Endothelial cell of umbilical vein (primary cell): ENCODE measurements at regions not wholly inside any gene's neighbourhood (a gene's known extent, or its start where the extent isn't known, plus 50 kb on each side); places are given as distances from the start of the nearest gene placed in this dataset.

ENCODE experiments used
- BruUV-seq: library from RNA; stranded (reverse); fragments of 400-500 nt; replicated peaks from 2 replicates; lab custom pipeline; 2021; lab: Mats Ljungman, UMichigan
- CTCF ChIA-PET: fragments of 300-600, 350-600 bp; sonication (Branson Sonifier 250); formaldehyde crosslinking; loops from one replicate; lab custom pipeline; 2021; ENCODE audit warnings: antibody characterized with exemption, inconsistent platforms; lab: Charles Lee
- POLR2A ChIA-PET: fragments of 300-600, 350-600 bp; sonication (Branson Sonifier 250); formaldehyde crosslinking; loops from one replicate; lab custom pipeline; 2021; ENCODE audit warnings: antibody characterized with exemption, inconsistent platforms; lab: Charles Lee
- DNase-seq: peaks from one replicate; pipeline ENCODE4 v3.0.0-alpha.2; 2011; ENCODE audit warnings: low read depth, low spot score
- FAIRE-seq: peaks from 2 replicates; lab custom pipeline; 2011; peaks lifted over from hg19 to GRCh38; lab: Jason Lieb, UNC
- H2AFZ ChIP-seq: 2 replicates; pipeline ENCODE4 v1.6.0; 2012; ENCODE audit warnings: low read depth, low read length, control low read depth, inconsistent platforms
- H3K27ac ChIP-seq: 2 replicates; pipeline ENCODE4 v1.5.1; 2011; ENCODE audit warnings: low read depth, mild to moderate bottlenecking, control low read depth, low read length, moderate library complexity; ENCODE audit not compliant: insufficient read depth
- H3K27me3 ChIP-seq, 2 experiments: 2 replicates each; pipeline versions ENCODE4 v1.6.0 to v1.6.1; 2011; ENCODE audit warnings: low read length in 2 of 2, mixed read lengths in 1 of 2; ENCODE audit not compliant: control insufficient read depth in 2 of 2, insufficient read depth in 2 of 2
- H3K36me3 ChIP-seq, 2 experiments: 2 replicates in 1 of 2; 3 replicates in 1 of 2; pipeline ENCODE4 v1.5.1; 2011; ENCODE audit warnings: low read length in 2 of 2, mild to moderate bottlenecking in 1 of 2, moderate library complexity in 1 of 2; ENCODE audit not compliant: control insufficient read depth in 2 of 2, insufficient read depth in 2 of 2; ENCODE audit errors: extremely low read depth in 1 of 2
- H3K4me1 ChIP-seq: 3 replicates; pipeline ENCODE4 v1.5.1; 2011; ENCODE audit warnings: mild to moderate bottlenecking, low read length; ENCODE audit not compliant: control insufficient read depth, insufficient read depth; ENCODE audit errors: extremely low read depth
- H3K4me2 ChIP-seq: 2 replicates; pipeline ENCODE4 v1.6.1; 2011; ENCODE audit warnings: low read length, control low read depth, mixed read lengths; ENCODE audit not compliant: insufficient read depth
- H3K4me3 ChIP-seq, 3 experiments: fragments of 200-600 bp in 1 of 3; sonication (generic), shearing (Covaris generic) in 1 of 3; replicated peaks in 1 of 3; 2 replicates each; pipeline ENCODE4 v1.5.1; 2011 to 2016; ENCODE audit warnings: control low read depth in 3 of 3, low read length in 3 of 3, mild to moderate bottlenecking in 2 of 3, inconsistent platforms in 1 of 3, low read depth in 1 of 3, moderate library complexity in 1 of 3; ENCODE audit not compliant: insufficient read depth in 1 of 3
- H3K79me2 ChIP-seq: 2 replicates; pipeline ENCODE4 v1.6.0; 2012; ENCODE audit warnings: low read length, inconsistent platforms; ENCODE audit not compliant: control insufficient read depth, insufficient read depth
- H3K9ac ChIP-seq: replicated peaks from 2 replicates; pipeline ENCODE3; 2011; ENCODE audit warnings: low read length, control low read depth; ENCODE audit not compliant: insufficient read depth; ENCODE audit errors: extremely low read depth
- H3K9me1 ChIP-seq: replicated peaks from 3 replicates; pipeline ENCODE4 v1.6.0; 2011; ENCODE audit warnings: mild to moderate bottlenecking, low read length; ENCODE audit not compliant: control insufficient read depth, insufficient read depth; ENCODE audit errors: extremely low read depth
- H3K9me3 ChIP-seq: replicated peaks from 2 replicates; pipeline ENCODE4 v1.5.1; 2012; ENCODE audit warnings: low read length, inconsistent platforms; ENCODE audit not compliant: control insufficient read depth, insufficient read depth
- H4K20me1 ChIP-seq: replicated peaks from 2 replicates; pipeline ENCODE3; 2011; ENCODE audit warnings: mild to moderate bottlenecking, low read length; ENCODE audit not compliant: control insufficient read depth, insufficient read depth; ENCODE audit errors: extremely low read depth
- EZH2 ChIP-seq: IDR thresholded peaks from 2 replicates; pipeline ENCODE4 v1.6.1; 2012; ENCODE audit warnings: borderline replicate concordance, low read depth, mild to moderate bottlenecking, moderate library complexity, low read length, inconsistent platforms; ENCODE audit not compliant: severe bottlenecking
- FOS ChIP-seq: IDR thresholded peaks from 2 replicates; pipeline ENCODE4 v1.6.1; 2011; ENCODE audit warnings: mild to moderate bottlenecking, low read length, moderate library complexity, borderline replicate concordance; ENCODE audit not compliant: insufficient read depth
- GATA2 ChIP-seq: IDR thresholded peaks from 2 replicates; pipeline ENCODE4 v1.7.0; 2011; ENCODE audit warnings: low read depth, mild to moderate bottlenecking, moderate library complexity, mixed read lengths, low read length; ENCODE audit not compliant: insufficient read length, insufficient read depth
- JUN ChIP-seq: IDR thresholded peaks from 2 replicates; pipeline ENCODE4 v1.6.1; 2011; ENCODE audit warnings: borderline replicate concordance, low read depth; ENCODE audit not compliant: insufficient read length, insufficient read depth
- MYC ChIP-seq: IDR thresholded peaks from one replicate; pipeline ENCODE4 v1.6.1; 2011; ENCODE audit warnings: mild to moderate bottlenecking, low read depth, low read length
- POLR2A ChIP-seq: IDR thresholded peaks from 2 replicates; pipeline ENCODE4 v1.6.1; 2012; ENCODE audit warnings: low read depth, mild to moderate bottlenecking, control low read depth, low read length
- POLR2AphosphoS5 ChIP-seq: IDR thresholded peaks from 2 replicates; pipeline ENCODE4 v1.6.1; 2012; ENCODE audit warnings: low read depth, mild to moderate bottlenecking, control low read depth, low read length, moderate library complexity; ENCODE audit not compliant: insufficient read depth
- dilution Hi-C: fragments of 300-500 bp; cut with MboI; formaldehyde crosslinking; loops from one replicate; pipeline ENCODE4 v1.15.0; 2019; ENCODE audit warnings: low sequenced_read_pairs; ENCODE audit not compliant: extremely low pct_ligation_motif_present
- intact Hi-C: fragments of 100-400 bp; cut with micrococcal nuclease; formaldehyde crosslinking; loops from one replicate; pipeline ENCODE4 v1.10.0; 2022
- TF ChIP-seq, protein P1 (sequence below): IDR thresholded peaks from 2 replicates; pipeline ENCODE4 v1.6.1; 2011; ENCODE audit not compliant: insufficient read depth, insufficient read length

GRCh38 chr12:81974762-81975161, 215.6 kb upstream of the PPFIA2 start:
- H3K9me3 ChIP-seq, result no peaks in the 10 kb centered on the region
- DNase-seq (no peak), FAIRE-seq (no peak)
- H3K4me1 ChIP-seq, result no peaks in the 10 kb centered on the region
- no peak overlapping the region for H2AFZ ChIP-seq
- TF ChIP-seq POLR2A (no peak), GATA2 (no peak), FOS (no peak), POLR2AphosphoS5 (no peak), MYC (no peak), EZH2 (no peak), JUN (no peak)
- TF ChIP-seq, protein P1, sequence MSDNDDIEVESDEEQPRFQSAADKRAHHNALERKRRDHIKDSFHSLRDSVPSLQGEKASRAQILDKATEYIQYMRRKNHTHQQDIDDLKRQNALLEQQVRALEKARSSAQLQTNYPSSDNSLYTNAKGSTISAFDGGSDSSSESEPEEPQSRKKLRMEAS, result no peak
- dilution Hi-C loops (no loop called here), intact Hi-C loops (no loop called here)
- no peaks in the 10 kb centered on the region for H3K27me3 ChIP-seq
- no peak overlapping the region for H3K9ac ChIP-seq
- ChIA-PET CTCF (no interaction called here), POLR2A (no interaction called here)
- H3K79me2 ChIP-seq, result no peaks in the 10 kb centered on the region
- H3K27ac ChIP-seq, result no peak overlapping the region
- no peaks in the 10 kb centered on the region for H3K36me3 ChIP-seq
- H3K4me3 ChIP-seq, result no peak overlapping the region
- no peaks in the 10 kb centered on the region for H4K20me1 ChIP-seq
- H3K9me1 ChIP-seq, result no peaks in the 10 kb centered on the region
- no TSS peak for BruUV-seq
- H3K4me2 ChIP-seq, result no peak overlapping the region

DNA sequence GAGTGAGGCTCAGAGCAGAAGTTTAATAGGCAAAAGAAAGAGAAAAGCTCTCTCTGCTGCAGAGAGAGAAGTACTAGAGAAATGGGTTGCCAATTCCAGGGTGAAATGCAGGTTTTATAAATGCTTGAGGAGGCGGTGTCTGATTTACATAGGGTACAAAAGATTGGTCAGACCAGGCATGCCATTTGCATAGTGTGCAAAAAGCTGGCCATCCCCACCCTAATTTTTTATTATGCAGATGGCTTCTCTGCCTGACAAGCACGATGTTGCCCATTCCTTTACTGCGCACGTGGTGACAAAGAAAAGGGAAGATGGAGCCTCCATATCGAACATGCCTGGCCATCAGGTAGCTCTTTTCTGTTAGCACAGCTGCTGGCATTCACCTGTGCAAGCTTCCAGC, 209.3 kb upstream of the PPFIA2 start:
- no peak for TF ChIP-seq EZH2
- TF ChIP-seq FOS, result no peak
- no peak for TF ChIP-seq MYC
- TF ChIP-seq POLR2A, result no peak
- TF ChIP-seq POLR2AphosphoS5, result no peak
- ChIA-PET POLR2A (no interaction called here), CTCF (no interaction called here)
- no peaks in the 10 kb centered on the region for H3K9me1 ChIP-seq
- no peaks in the 10 kb centered on the region for H3K4me1 ChIP-seq
- dilution Hi-C loops, result no loop called here
- intact Hi-C loops, result no loop called here
- no peaks in the 10 kb centered on the region for H3K9me3 ChIP-seq
- H3K27ac ChIP-seq, result no peak overlapping the region
- no peaks in the 10 kb centered on the region for H3K79me2 ChIP-seq
- no peak overlapping the region for H3K4me3 ChIP-seq
- DNase-seq (no peak), FAIRE-seq (no peak)
- H3K9ac ChIP-seq, result no peak overlapping the region
- no peaks in the 10 kb centered on the region for H4K20me1 ChIP-seq
- no peaks in the 10 kb centered on the region for H3K36me3 ChIP-seq
- no peak overlapping the region for H3K4me2 ChIP-seq
- no TSS peak for BruUV-seq
- H2AFZ ChIP-seq, result no peak overlapping the region
- H3K27me3 ChIP-seq, result no peaks in the 10 kb centered on the region
